Loucy (cell line): ENCODE measurements at regions not wholly inside any gene's neighbourhood (a gene's known extent, or its start where the extent isn't known, plus 50 kb on each side); places are given as distances from the start of the nearest gene placed in this dataset.

Experiments
- H2AFZ ChIP-seq: fragments of 200-600 bp; sonication (generic); 2 replicates; pipeline ENCODE4 v1.6.0; 2016; ENCODE audit warnings: antibody characterized with exemption, mild to moderate bottlenecking, low read length, moderate library complexity
- H3F3A ChIP-seq: fragments of 200-600 bp; 2 replicates; pipeline ENCODE4 v1.6.0; 2016; ENCODE audit warnings: antibody characterized with exemption, low read depth, mild to moderate bottlenecking
- H3K27me3 ChIP-seq: fragments of 200-600 bp; sonication (generic); 2 replicates; pipeline ENCODE4 v1.6.1; 2014; ENCODE audit warnings: low read length, mild to moderate bottlenecking; ENCODE audit not compliant: insufficient read depth, poor library complexity, severe bottlenecking
- H3K36me3 ChIP-seq: fragments of 200-600 bp; sonication (generic); 2 replicates; pipeline ENCODE4 v1.6.1; 2016; ENCODE audit warnings: low read length; ENCODE audit not compliant: insufficient read depth
- H3K4me1 ChIP-seq: fragments of 200-600 bp; sonication (generic); 2 replicates; pipeline ENCODE4 v1.5.1; 2014; ENCODE audit warnings: low read length, mild to moderate bottlenecking; ENCODE audit not compliant: insufficient read depth, poor library complexity, severe bottlenecking
- H3K4me2 ChIP-seq: fragments of 200-600 bp; sonication (generic); 2 replicates; pipeline ENCODE4 v1.6.0; 2014; ENCODE audit warnings: antibody characterized with exemption, low read length, low read depth, mild to moderate bottlenecking; ENCODE audit not compliant: poor library complexity, severe bottlenecking
- H3K4me3 ChIP-seq: fragments of 200-600 bp; sonication (generic); 2 replicates; pipeline ENCODE4 v1.5.1; 2014; ENCODE audit warnings: low read length, mild to moderate bottlenecking, mixed read lengths; ENCODE audit not compliant: poor library complexity, severe bottlenecking
- H3K79me2 ChIP-seq: fragments of 200-600 bp; sonication (generic); 2 replicates; pipeline ENCODE4 v1.6.1; 2014; ENCODE audit warnings: low read length; ENCODE audit not compliant: insufficient read depth
- H3K9ac ChIP-seq: fragments of 200-600 bp; sonication (generic); 2 replicates; pipeline ENCODE4 v1.6.0; 2014; ENCODE audit warnings: mild to moderate bottlenecking, low read depth, low read length, moderate library complexity; ENCODE audit not compliant: poor library complexity, severe bottlenecking
- H3K9me2 ChIP-seq: fragments of 200-600 bp; sonication (generic); replicated peaks from 2 replicates; pipeline ENCODE4 v1.6.1; 2016; ENCODE audit warnings: low read depth, low read length, mixed read lengths
- H3K9me3 ChIP-seq: fragments of 200-600 bp; sonication (generic); 2 replicates; pipeline ENCODE4 v1.6.1; 2014; ENCODE audit warnings: mild to moderate bottlenecking, antibody characterized with exemption, low read length, low read depth; ENCODE audit not compliant: insufficient read depth
- H4K20me1 ChIP-seq: fragments of 200-600 bp; sonication (generic); 2 replicates; pipeline ENCODE4 v1.6.0; 2014; ENCODE audit warnings: antibody characterized with exemption, low read length, mild to moderate bottlenecking; ENCODE audit not compliant: insufficient read depth, poor library complexity, severe bottlenecking
- CTCF ChIP-seq: fragments of 200-600 bp; sonication (generic); conservative IDR thresholded peaks from 2 replicates; pipeline ENCODE4 v1.5.1; 2014; ENCODE audit warnings: mild to moderate bottlenecking, antibody characterized with exemption, low read length
- EZH2phosphoT487 ChIP-seq: fragments of 200-600 bp; IDR thresholded peaks from 2 replicates; pipeline ENCODE4 v1.6.1; 2018; ENCODE audit warnings: antibody characterized with exemption, mild to moderate bottlenecking, moderate library complexity, borderline replicate concordance

- Histone ChIP-seq H3K36me3 (no peaks in the 10 kb centered on the region), H3K9ac (no peak overlapping the region), H3K4me2 (no peak overlapping the region), H3K9me3 (peaks cover 8% of the 10 kb centered on the region; the same call in 1 of the 2 replicates), H4K20me1 (no peaks in the 10 kb centered on the region), H2AFZ (no peak overlapping the region), H3K4me1 (peaks cover 6% of the 10 kb centered on the region), H3K4me3 (no peak overlapping the region), H3K27me3 (no peaks in the 10 kb centered on the region), H3K9me2 (no peaks in the 10 kb centered on the region), H3K79me2 (no peaks in the 10 kb centered on the region), H3F3A (no peaks in the 10 kb centered on the region)
- TF ChIP-seq EZH2phosphoT487 (no peak), CTCF (no peak)
These were observed 202.7 kb downstream of the SCG2 start for GRCh38 chr2:223399357-223399957.

- H3K4me1 ChIP-seq: peaks cover 21% of the 10 kb centered on the region
- no peaks in the 10 kb centered on the region for H4K20me1 ChIP-seq
- H3K4me3 ChIP-seq: no peak overlapping the region
- no peak for TF ChIP-seq EZH2phosphoT487
- TF ChIP-seq CTCF: no peak
- H3K4me2 ChIP-seq: no peak overlapping the region
- no peaks in the 10 kb centered on the region for H3K9me2 ChIP-seq
- no peaks in the 10 kb centered on the region for H3K36me3 ChIP-seq
- no peaks in the 10 kb centered on the region for H3K79me2 ChIP-seq
- H2AFZ ChIP-seq: no peak overlapping the region
- no peaks in the 10 kb centered on the region for H3F3A ChIP-seq
- no peaks in the 10 kb centered on the region for H3K9me3 ChIP-seq
- no peaks in the 10 kb centered on the region for H3K27me3 ChIP-seq
- no peak overlapping the region for H3K9ac ChIP-seq
These were observed 197.5 kb downstream of the SCG2 start for GRCh38 chr2:223404616-223405015.

- no peaks in the 10 kb centered on the region for H3K4me1 ChIP-seq
- no peaks in the 10 kb centered on the region for H3K27me3 ChIP-seq
- no peaks in the 10 kb centered on the region for H3K36me3 ChIP-seq
- no peaks in the 10 kb centered on the region for H4K20me1 ChIP-seq
- no peak overlapping the region for H2AFZ ChIP-seq
- no peaks in the 10 kb centered on the region for H3K9me3 ChIP-seq
- no peaks in the 10 kb centered on the region for H3K79me2 ChIP-seq
- H3K9ac ChIP-seq: no peak overlapping the region
- TF ChIP-seq EZH2phosphoT487 (no peak), CTCF (no peak)
- no peaks in the 10 kb centered on the region for H3K9me2 ChIP-seq
- no peaks in the 10 kb centered on the region for H3F3A ChIP-seq
- H3K4me2 ChIP-seq: no peak overlapping the region
- no peak overlapping the region for H3K4me3 ChIP-seq
These were observed 187.5 kb downstream of the SCG2 start for GRCh38 chr2:223414646-223415045.
